Body of pancreas (tissue), 4 donors: ENCODE measurements at regions not wholly inside any gene's neighbourhood (a gene's known extent, or its start where the extent isn't known, plus 50 kb on each side); places are given as distances from the start of the nearest gene placed in this dataset.

ENCODE experiments used
- ATAC-seq: fragments of 150-250 bp; one replicate; pipeline ENCODE4 v1.9.1; 2016
- DNase-seq, 4 donors: peaks; one replicate each; pipeline ENCODE4 v3.0.0-alpha.2; 2019
- H3K27ac ChIP-seq, 4 donors: fragments of 200-600 bp; sonication (generic); 1 replicate in 3 of 4; 2 replicates in 1 of 4; pipeline versions ENCODE4 v1.5.1 to v1.6.1; 2016 to 2019; ENCODE audit warnings: mild to moderate bottlenecking in 1 of 4, mixed read lengths in 1 of 4, moderate library complexity in 1 of 4
- H3K27me3 ChIP-seq, 2 donors: fragments of 200-600 bp; sonication (generic); one replicate each; pipeline ENCODE4 v1.6.0; 2016; ENCODE audit warnings: mild to moderate bottlenecking in 1 of 2
- H3K36me3 ChIP-seq, 2 donors: fragments of 200-600 bp; sonication (generic); replicated peaks in 1 of 2; 2 replicates each; pipeline ENCODE4 v1.5.1; 2016; ENCODE audit warnings: low read depth in 2 of 2; ENCODE audit not compliant: insufficient read depth in 1 of 2
- H3K4me1 ChIP-seq: fragments of 200-600 bp; sonication (generic); one replicate; pipeline ENCODE4 v1.6.0; 2016
- H3K4me3 ChIP-seq, 2 donors: fragments of 200-600 bp; sonication (generic); 1 replicate in 1 of 2; 2 replicates in 1 of 2; pipeline ENCODE4 v1.5.1; 2016 to 2019
- H3K9me3 ChIP-seq, 3 donors: fragments of 200-600 bp; sonication (generic); 1 replicate in 2 of 3; 2 replicates in 1 of 3; pipeline ENCODE4 v1.5.1; 2016
- CTCF ChIP-seq, 7 experiments: fragments of 450-650 bp in 4 of 7; fragments of 200-600 bp in 3 of 7; sonication (generic) in 3 of 7; IDR thresholded peaks; one replicate each; pipeline ENCODE4 v1.5.1; 2016 to 2019; ENCODE audit warnings: antibody characterized with exemption in 7 of 7
- POLR2A ChIP-seq, 3 donors: fragments of 450-650 bp; IDR thresholded peaks; one replicate each; pipeline ENCODE4 v1.6.1; 2016; ENCODE audit warnings: antibody characterized with exemption in 3 of 3, mild to moderate bottlenecking in 2 of 3
- WGBS, 2 donors: methylation state at CpG; one replicate each; pipeline ENCODE4 v1.1.5; 2017; 5-methylcytosine and 5-hydroxymethylcytosine counted together
- intact Hi-C: fragments of 100-400 bp; cut with DNase I; formaldehyde crosslinking; loops from one replicate; pipeline ENCODE4 v1.15.1; 2023

- WGBS, 2 donors = 52 to 74% methylated on average over 3 of the region's 3 CpGs
- ATAC-seq = no peak
These were observed 147.1 kb upstream of the GDF10 start for GRCh38 chr10:47152861-47153349.

GRCh38 chr10:47154762-47155161 is 145.2 kb upstream of the GDF10 start:
- no peak for DNase-seq
- Histone ChIP-seq H3K36me3 (no peaks in the 10 kb centered on the region), H3K4me3 (no peak overlapping the region), H3K27me3 (no peaks in the 10 kb centered on the region), H3K27ac (no peak overlapping the region), H3K9me3 (peaks cover 0 to 3% (median 0%) of the 10 kb centered on the region in 3 donors), H3K4me1 (no peaks in the 10 kb centered on the region)
- no peak for TF ChIP-seq POLR2A (IDR thresholded peaks at IDR 0.05)
- TF ChIP-seq CTCF (IDR thresholded peaks at IDR 0.05) = no peak
- no peak for ATAC-seq
- intact Hi-C loops = no loop called here

More at GRCh38 chr10:47152861-47153349, 147.1 kb upstream of the GDF10 start:
- intact Hi-C loops = no loop called here
- H3K9me3 ChIP-seq = peaks cover 0 to 3% (median 0%) of the 10 kb centered on the region in 3 donors
- no peak for TF ChIP-seq POLR2A (IDR thresholded peaks at IDR 0.05)
- TF ChIP-seq CTCF (IDR thresholded peaks at IDR 0.05) = peak in 4 of 7 experiments; percentile 11 to 26 (median 16)
- H3K4me1 ChIP-seq = no peaks in the 10 kb centered on the region
- no peaks in the 10 kb centered on the region for H3K36me3 ChIP-seq
- DNase-seq = no peak
- peaks cover 0 to 4% of the 10 kb centered on the region in 2 donors for H3K27me3 ChIP-seq
- no peak overlapping the region for H3K4me3 ChIP-seq
- no peak overlapping the region for H3K27ac ChIP-seq

GRCh38 chr10:47156873-47157272 is 143.1 kb upstream of the GDF10 start:
- Histone ChIP-seq H3K4me3 (no peak overlapping the region), H3K27ac (no peak overlapping the region), H3K4me1 (no peaks in the 10 kb centered on the region), H3K9me3 (peaks cover 0 to 3% (median 0%) of the 10 kb centered on the region in 3 donors), H3K27me3 (no peaks in the 10 kb centered on the region), H3K36me3 (no peaks in the 10 kb centered on the region)
- WGBS, 2 donors = 55 to 62% methylated on average over 4 of the region's 4 CpGs
- no peak for ATAC-seq
- TF ChIP-seq POLR2A (IDR thresholded peaks at IDR 0.05) (no peak), CTCF (IDR thresholded peaks at IDR 0.05) (no peak)
- intact Hi-C loops = no loop called here
- no peak for DNase-seq

- intact Hi-C loops = no loop called here
- TF ChIP-seq CTCF (IDR thresholded peaks at IDR 0.05) (no peak), POLR2A (IDR thresholded peaks at IDR 0.05) (no peak)
- no peaks in the 10 kb centered on the region for H3K4me1 ChIP-seq
- no peak overlapping the region for H3K27ac ChIP-seq
- no peaks in the 10 kb centered on the region for H3K27me3 ChIP-seq
- no peak for DNase-seq
- peaks cover 0 to 3% (median 0%) of the 10 kb centered on the region in 3 donors for H3K9me3 ChIP-seq
- WGBS, 2 donors = 73 to 76% methylated on average over 10 of the region's 10 CpGs
- no peak for ATAC-seq
- H3K36me3 ChIP-seq = no peaks in the 10 kb centered on the region
- H3K4me3 ChIP-seq = no peak overlapping the region
These were observed 141.6 kb upstream of the GDF10 start for GRCh38 chr10:47158116-47159071.
